ENCODE measurements at regions not wholly inside any gene's neighbourhood (a gene's known extent, or its start where the extent isn't known, plus 50 kb on each side); places are given as distances from the start of the nearest gene placed in this dataset.

DNA sequence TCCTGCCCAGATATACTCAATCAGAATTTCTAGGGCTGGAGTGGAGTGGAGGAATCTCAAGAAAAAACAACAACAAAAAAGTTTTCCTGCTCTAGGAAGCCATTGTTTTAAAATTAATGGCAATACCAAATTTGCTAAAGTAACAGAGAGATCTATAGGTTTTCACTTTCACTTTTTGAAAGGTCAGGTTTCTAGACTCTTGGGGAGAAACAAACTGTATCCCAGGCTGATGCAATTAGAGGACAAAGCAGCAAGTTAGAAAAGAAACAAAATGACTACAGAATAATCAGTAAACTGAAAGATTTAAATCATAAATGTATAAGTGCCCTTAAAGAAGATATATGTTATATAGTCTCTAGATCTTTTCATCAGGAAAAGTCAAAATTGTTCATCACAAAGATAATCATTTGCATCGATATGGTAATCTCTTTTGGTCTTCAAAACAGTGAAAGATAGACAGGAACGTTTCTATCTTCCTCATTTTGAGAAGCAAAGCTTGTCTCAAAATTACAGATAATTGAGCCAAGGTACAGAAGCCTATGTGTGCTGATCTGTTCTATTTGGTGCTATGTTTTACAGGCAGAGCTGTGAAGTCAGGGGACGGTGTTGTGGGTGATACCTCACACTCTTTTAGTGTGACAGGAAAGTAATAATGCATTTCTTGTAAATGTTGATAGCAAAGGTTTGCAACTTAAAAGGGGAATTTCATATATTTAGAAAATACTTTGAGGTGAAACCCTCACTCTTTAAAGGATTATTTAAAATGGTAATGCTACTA, 1746.6 kb upstream of the C9orf72 start (continued):
- TF ChIP-seq, protein P1, sequence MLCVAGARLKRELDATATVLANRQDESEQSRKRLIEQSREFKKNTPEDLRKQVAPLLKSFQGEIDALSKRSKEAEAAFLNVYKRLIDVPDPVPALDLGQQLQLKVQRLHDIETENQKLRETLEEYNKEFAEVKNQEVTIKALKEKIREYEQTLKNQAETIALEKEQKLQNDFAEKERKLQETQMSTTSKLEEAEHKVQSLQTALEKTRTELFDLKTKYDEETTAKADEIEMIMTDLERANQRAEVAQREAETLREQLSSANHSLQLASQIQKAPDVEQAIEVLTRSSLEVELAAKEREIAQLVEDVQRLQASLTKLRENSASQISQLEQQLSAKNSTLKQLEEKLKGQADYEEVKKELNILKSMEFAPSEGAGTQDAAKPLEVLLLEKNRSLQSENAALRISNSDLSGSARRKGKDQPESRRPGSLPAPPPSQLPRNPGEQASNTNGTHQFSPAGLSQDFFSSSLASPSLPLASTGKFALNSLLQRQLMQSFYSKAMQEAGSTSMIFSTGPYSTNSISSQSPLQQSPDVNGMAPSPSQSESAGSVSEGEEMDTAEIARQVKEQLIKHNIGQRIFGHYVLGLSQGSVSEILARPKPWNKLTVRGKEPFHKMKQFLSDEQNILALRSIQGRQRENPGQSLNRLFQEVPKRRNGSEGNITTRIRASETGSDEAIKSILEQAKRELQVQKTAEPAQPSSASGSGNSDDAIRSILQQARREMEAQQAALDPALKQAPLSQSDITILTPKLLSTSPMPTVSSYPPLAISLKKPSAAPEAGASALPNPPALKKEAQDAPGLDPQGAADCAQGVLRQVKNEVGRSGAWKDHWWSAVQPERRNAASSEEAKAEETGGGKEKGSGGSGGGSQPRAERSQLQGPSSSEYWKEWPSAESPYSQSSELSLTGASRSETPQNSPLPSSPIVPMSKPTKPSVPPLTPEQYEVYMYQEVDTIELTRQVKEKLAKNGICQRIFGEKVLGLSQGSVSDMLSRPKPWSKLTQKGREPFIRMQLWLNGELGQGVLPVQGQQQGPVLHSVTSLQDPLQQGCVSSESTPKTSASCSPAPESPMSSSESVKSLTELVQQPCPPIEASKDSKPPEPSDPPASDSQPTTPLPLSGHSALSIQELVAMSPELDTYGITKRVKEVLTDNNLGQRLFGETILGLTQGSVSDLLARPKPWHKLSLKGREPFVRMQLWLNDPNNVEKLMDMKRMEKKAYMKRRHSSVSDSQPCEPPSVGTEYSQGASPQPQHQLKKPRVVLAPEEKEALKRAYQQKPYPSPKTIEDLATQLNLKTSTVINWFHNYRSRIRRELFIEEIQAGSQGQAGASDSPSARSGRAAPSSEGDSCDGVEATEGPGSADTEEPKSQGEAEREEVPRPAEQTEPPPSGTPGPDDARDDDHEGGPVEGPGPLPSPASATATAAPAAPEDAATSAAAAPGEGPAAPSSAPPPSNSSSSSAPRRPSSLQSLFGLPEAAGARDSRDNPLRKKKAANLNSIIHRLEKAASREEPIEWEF (IDR thresholded peaks at IDR 0.05; ENCODE audit: insufficient replicate concordance, low read depth, low read length): no peak
- TF ChIP-seq RBBP5 (conservative IDR thresholded peaks at IDR 0.05) (no peak), SREBF1 (IDR thresholded peaks at IDR 0.05; ENCODE audit: low read length) (no peak), ETV6 (conservative IDR thresholded peaks at IDR 0.05 in 1 of 2, IDR thresholded peaks at IDR 0.05 in 1 of 2; ENCODE audit: borderline replicate concordance in 1 of 2, low read depth in 1 of 2) (no peak), SRF (IDR thresholded peaks at IDR 0.05; ENCODE audit: low read depth in 2 of 2, low read length in 2 of 2) (no peak), EED (IDR thresholded peaks at IDR 0.05; ENCODE audit: low read depth) (no peak)
- TF ChIP-seq, protein P2, sequence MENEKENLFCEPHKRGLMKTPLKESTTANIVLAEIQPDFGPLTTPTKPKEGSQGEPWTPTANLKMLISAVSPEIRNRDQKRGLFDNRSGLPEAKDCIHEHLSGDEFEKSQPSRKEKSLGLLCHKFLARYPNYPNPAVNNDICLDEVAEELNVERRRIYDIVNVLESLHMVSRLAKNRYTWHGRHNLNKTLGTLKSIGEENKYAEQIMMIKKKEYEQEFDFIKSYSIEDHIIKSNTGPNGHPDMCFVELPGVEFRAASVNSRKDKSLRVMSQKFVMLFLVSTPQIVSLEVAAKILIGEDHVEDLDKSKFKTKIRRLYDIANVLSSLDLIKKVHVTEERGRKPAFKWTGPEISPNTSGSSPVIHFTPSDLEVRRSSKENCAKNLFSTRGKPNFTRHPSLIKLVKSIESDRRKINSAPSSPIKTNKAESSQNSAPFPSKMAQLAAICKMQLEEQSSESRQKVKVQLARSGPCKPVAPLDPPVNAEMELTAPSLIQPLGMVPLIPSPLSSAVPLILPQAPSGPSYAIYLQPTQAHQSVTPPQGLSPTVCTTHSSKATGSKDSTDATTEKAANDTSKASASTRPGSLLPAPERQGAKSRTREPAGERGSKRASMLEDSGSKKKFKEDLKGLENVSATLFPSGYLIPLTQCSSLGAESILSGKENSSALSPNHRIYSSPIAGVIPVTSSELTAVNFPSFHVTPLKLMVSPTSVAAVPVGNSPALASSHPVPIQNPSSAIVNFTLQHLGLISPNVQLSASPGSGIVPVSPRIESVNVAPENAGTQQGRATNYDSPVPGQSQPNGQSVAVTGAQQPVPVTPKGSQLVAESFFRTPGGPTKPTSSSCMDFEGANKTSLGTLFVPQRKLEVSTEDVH (IDR thresholded peaks at IDR 0.05; ENCODE audit: low read depth, partially characterized antibody): no peak
